ENCODE measurements at regions not wholly inside any gene's neighbourhood (a gene's known extent, or its start where the extent isn't known, plus 50 kb on each side); places are given as distances from the start of the nearest gene placed in this dataset.

GRCh38 chr2:66198873-66199272 is 236.1 kb upstream of the MEIS1 start:
- no peak overlapping the region for H3K4me3 Mint-ChIP-seq
- H3K4me1 Mint-ChIP-seq, result peaks cover 3% of the 10 kb centered on the region
- ATAC-seq (no peak), DNase-seq (ENCODE audit: low spot score) (no peak)
- H3K27ac Mint-ChIP-seq, result no peak overlapping the region
- ChIA-PET CTCF (no interaction called here), POLR2A (no interaction called here)
- TF ChIP-seq ZNF416 (CRISPR knock-in tag; IDR thresholded peaks at IDR 0.05) (no peak), E2F1 (CRISPR knock-in tag; IDR thresholded peaks at IDR 0.05) (no peak), USF1 (CRISPR knock-in tag; IDR thresholded peaks at IDR 0.05) (no peak), FOXK1 (CRISPR knock-in tag; IDR thresholded peaks at IDR 0.05) (no peak), NR1H2 (CRISPR knock-in tag; IDR thresholded peaks at IDR 0.05) (no peak), ZNF423 (CRISPR knock-in tag; IDR thresholded peaks at IDR 0.05) (no peak), JUN (CRISPR knock-in tag; IDR thresholded peaks at IDR 0.05) (no peak), KAT7 (CRISPR knock-in tag; IDR thresholded peaks at IDR 0.05; ENCODE audit: borderline replicate concordance) (no peak), GTF2I (CRISPR knock-in tag; conservative IDR thresholded peaks at IDR 0.05) (no peak)
- TF ChIP-seq, protein P1, sequence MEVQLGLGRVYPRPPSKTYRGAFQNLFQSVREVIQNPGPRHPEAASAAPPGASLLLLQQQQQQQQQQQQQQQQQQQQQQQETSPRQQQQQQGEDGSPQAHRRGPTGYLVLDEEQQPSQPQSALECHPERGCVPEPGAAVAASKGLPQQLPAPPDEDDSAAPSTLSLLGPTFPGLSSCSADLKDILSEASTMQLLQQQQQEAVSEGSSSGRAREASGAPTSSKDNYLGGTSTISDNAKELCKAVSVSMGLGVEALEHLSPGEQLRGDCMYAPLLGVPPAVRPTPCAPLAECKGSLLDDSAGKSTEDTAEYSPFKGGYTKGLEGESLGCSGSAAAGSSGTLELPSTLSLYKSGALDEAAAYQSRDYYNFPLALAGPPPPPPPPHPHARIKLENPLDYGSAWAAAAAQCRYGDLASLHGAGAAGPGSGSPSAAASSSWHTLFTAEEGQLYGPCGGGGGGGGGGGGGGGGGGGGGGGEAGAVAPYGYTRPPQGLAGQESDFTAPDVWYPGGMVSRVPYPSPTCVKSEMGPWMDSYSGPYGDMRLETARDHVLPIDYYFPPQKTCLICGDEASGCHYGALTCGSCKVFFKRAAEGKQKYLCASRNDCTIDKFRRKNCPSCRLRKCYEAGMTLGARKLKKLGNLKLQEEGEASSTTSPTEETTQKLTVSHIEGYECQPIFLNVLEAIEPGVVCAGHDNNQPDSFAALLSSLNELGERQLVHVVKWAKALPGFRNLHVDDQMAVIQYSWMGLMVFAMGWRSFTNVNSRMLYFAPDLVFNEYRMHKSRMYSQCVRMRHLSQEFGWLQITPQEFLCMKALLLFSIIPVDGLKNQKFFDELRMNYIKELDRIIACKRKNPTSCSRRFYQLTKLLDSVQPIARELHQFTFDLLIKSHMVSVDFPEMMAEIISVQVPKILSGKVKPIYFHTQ (CRISPR knock-in tag; IDR thresholded peaks at IDR 0.05), result no peak
- peaks cover 6% of the 10 kb centered on the region for H3K36me3 Mint-ChIP-seq
- no peaks in the 10 kb centered on the region for H3K27me3 Mint-ChIP-seq (ENCODE audit: low read depth)
- peaks cover 14% of the 10 kb centered on the region for H3K9me3 Mint-ChIP-seq

GRCh38 chr2:66192888-66193287 is 242.0 kb upstream of the MEIS1 start:
- H3K27ac Mint-ChIP-seq, result no peak overlapping the region
- peaks cover 8% of the 10 kb centered on the region for H3K9me3 Mint-ChIP-seq
- peaks cover 4% of the 10 kb centered on the region; the same call in 1 of the 2 replicates for H3K36me3 Mint-ChIP-seq
- TF ChIP-seq, protein P2, sequence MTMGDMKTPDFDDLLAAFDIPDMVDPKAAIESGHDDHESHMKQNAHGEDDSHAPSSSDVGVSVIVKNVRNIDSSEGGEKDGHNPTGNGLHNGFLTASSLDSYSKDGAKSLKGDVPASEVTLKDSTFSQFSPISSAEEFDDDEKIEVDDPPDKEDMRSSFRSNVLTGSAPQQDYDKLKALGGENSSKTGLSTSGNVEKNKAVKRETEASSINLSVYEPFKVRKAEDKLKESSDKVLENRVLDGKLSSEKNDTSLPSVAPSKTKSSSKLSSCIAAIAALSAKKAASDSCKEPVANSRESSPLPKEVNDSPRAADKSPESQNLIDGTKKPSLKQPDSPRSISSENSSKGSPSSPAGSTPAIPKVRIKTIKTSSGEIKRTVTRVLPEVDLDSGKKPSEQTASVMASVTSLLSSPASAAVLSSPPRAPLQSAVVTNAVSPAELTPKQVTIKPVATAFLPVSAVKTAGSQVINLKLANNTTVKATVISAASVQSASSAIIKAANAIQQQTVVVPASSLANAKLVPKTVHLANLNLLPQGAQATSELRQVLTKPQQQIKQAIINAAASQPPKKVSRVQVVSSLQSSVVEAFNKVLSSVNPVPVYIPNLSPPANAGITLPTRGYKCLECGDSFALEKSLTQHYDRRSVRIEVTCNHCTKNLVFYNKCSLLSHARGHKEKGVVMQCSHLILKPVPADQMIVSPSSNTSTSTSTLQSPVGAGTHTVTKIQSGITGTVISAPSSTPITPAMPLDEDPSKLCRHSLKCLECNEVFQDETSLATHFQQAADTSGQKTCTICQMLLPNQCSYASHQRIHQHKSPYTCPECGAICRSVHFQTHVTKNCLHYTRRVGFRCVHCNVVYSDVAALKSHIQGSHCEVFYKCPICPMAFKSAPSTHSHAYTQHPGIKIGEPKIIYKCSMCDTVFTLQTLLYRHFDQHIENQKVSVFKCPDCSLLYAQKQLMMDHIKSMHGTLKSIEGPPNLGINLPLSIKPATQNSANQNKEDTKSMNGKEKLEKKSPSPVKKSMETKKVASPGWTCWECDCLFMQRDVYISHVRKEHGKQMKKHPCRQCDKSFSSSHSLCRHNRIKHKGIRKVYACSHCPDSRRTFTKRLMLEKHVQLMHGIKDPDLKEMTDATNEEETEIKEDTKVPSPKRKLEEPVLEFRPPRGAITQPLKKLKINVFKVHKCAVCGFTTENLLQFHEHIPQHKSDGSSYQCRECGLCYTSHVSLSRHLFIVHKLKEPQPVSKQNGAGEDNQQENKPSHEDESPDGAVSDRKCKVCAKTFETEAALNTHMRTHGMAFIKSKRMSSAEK (CRISPR knock-in tag; IDR thresholded peaks at IDR 0.05; ENCODE audit: borderline replicate concordance), result no peak
- peaks cover 24% of the 10 kb centered on the region for H3K4me1 Mint-ChIP-seq
- ChIA-PET CTCF (interaction anchor here (0.6 kb wide), 1 partner anchor 97 kb away, joined by 3 read pairs; no protein-coding TSS in a partner anchor), POLR2A (no interaction called here)
- H3K4me3 Mint-ChIP-seq, result no peak overlapping the region
- no peak for ATAC-seq
- H3K27me3 Mint-ChIP-seq (ENCODE audit: low read depth), result no peaks in the 10 kb centered on the region
- DNase-seq (ENCODE audit: low spot score), result no peak

DNA sequence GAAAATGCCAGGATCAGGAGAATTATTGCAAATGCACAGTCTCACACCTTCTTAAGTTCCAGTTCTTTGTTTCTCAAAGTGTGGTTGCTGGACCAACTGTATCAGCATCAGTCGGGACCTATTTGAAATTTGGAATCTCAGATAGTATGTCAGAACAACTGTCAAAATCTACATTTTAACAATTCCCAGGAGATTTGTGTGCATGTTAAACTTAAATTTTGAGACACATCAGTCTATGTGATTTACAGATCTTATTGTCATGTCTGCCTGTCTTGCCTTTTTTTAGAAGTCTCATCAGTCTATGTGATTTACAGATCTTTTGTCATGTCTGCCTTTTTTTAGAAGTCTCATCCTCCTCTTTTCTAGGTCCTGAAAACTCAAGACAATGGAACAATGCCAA is 243.6 kb upstream of the MEIS1 start:
- Mint-ChIP-seq H3K27me3 (ENCODE audit: low read depth) (no peaks in the 10 kb centered on the region), H3K27ac (no peak overlapping the region), H3K4me1 (peaks cover 24% of the 10 kb centered on the region), H3K9me3 (peaks cover 10% of the 10 kb centered on the region), H3K36me3 (peaks cover 6% of the 10 kb centered on the region; the same call in 1 of the 2 replicates), H3K4me3 (no peak overlapping the region)
- POLR2A ChIA-PET, result no interaction called here
- ATAC-seq (no peak), DNase-seq (ENCODE audit: low spot score) (no peak)
- CTCF ChIA-PET, result interaction anchor here (0.7 kb wide), 1 partner anchor 240 kb away, joined by 7 read pairs; no protein-coding TSS in a partner anchor
- TF ChIP-seq SOX15 (CRISPR knock-in tag; IDR thresholded peaks at IDR 0.05) (no peak), IRF1 (CRISPR knock-in tag; IDR thresholded peaks at IDR 0.05) (no peak), OVOL2 (CRISPR knock-in tag; IDR thresholded peaks at IDR 0.05; ENCODE audit: borderline replicate concordance) (no peak), TEAD1 (CRISPR knock-in tag; IDR thresholded peaks at IDR 0.05) (no peak), RELA (CRISPR knock-in tag; IDR thresholded peaks at IDR 0.05; ENCODE audit: borderline replicate concordance) (no peak), ZNF423 (CRISPR knock-in tag; IDR thresholded peaks at IDR 0.05) (no peak), TEAD4 (CRISPR knock-in tag; IDR thresholded peaks at IDR 0.05) (no peak), NR1H2 (CRISPR knock-in tag; IDR thresholded peaks at IDR 0.05) (no peak), ELF4 (CRISPR knock-in tag; IDR thresholded peaks at IDR 0.05; ENCODE audit: low read depth) (no peak), FOXJ3 (CRISPR knock-in tag; IDR thresholded peaks at IDR 0.05; ENCODE audit: borderline replicate concordance) (no peak)
- TF ChIP-seq, protein P1 (CRISPR knock-in tag; IDR thresholded peaks at IDR 0.05), result no peak

Measured in WTC11 (cell line).